ENCODE measurements at regions not wholly inside any gene's neighbourhood (a gene's known extent, or its start where the extent isn't known, plus 50 kb on each side); places are given as distances from the start of the nearest gene placed in this dataset.

DNA sequence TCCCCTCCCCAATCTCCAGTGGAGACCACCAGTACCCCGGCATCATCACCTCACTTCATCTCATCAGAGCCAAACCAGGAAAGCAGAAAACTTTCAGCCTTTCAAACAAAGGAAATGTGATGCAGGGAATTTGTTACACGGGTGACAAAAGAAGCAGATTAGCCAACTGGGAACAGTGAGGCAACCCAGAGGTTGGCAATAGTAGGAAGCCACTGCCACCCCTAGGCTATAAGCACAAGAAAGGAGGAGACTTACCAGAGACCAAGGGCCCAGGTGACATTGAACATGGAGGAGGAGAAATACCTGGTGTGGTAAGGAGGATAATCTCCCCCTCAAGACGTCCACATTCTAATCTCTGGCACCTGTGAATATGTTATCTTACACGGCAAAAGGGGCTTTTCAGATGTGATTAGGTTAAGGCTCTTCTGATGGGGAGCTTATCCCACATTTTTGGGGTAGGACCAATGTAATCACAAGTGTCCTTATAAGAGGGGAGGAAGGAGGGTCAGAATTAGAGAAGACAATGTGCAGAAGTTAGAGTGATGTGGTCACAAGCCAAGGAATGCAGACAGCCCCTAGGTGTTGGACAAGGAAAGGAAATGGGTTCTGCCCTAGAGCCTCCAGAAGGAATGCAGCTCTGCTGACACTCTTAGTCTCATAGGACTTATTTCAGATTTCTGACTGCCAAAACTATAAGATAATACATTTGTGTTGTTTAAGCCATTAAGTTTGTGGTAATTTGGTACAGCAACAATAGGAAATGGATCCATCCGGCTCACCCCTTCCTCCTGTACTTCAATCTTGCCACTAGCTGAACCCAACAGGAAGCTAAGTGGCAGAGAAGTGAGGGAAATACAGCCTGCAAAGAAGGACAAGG, 83.6 kb upstream of the VAV3 start:
- TF ChIP-seq, protein P1, sequence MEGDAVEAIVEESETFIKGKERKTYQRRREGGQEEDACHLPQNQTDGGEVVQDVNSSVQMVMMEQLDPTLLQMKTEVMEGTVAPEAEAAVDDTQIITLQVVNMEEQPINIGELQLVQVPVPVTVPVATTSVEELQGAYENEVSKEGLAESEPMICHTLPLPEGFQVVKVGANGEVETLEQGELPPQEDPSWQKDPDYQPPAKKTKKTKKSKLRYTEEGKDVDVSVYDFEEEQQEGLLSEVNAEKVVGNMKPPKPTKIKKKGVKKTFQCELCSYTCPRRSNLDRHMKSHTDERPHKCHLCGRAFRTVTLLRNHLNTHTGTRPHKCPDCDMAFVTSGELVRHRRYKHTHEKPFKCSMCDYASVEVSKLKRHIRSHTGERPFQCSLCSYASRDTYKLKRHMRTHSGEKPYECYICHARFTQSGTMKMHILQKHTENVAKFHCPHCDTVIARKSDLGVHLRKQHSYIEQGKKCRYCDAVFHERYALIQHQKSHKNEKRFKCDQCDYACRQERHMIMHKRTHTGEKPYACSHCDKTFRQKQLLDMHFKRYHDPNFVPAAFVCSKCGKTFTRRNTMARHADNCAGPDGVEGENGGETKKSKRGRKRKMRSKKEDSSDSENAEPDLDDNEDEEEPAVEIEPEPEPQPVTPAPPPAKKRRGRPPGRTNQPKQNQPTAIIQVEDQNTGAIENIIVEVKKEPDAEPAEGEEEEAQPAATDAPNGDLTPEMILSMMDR (conservative IDR thresholded peaks at IDR 0.05; ENCODE audit: low read depth, low read length), result no peak
- TF ChIP-seq POLR2A (IDR thresholded peaks at IDR 0.05; ENCODE audit: low read depth, low read length), result no peak
- no peak for TF ChIP-seq RAD21 (IDR thresholded peaks at IDR 0.05; ENCODE audit: low read length)
- TF ChIP-seq MXI1 (IDR thresholded peaks at IDR 0.05; ENCODE audit: borderline replicate concordance, low read depth, low read length), result no peak
- no peak for TF ChIP-seq SMC3 (IDR thresholded peaks at IDR 0.05; ENCODE audit: low read depth, low read length)
- TF ChIP-seq RCOR1 (IDR thresholded peaks at IDR 0.05; ENCODE audit: insufficient replicate concordance, low read length), result no peak
- TF ChIP-seq RFX5 (IDR thresholded peaks at IDR 0.05; ENCODE audit: low read depth, low read length), result no peak
- TF ChIP-seq, protein P2, sequence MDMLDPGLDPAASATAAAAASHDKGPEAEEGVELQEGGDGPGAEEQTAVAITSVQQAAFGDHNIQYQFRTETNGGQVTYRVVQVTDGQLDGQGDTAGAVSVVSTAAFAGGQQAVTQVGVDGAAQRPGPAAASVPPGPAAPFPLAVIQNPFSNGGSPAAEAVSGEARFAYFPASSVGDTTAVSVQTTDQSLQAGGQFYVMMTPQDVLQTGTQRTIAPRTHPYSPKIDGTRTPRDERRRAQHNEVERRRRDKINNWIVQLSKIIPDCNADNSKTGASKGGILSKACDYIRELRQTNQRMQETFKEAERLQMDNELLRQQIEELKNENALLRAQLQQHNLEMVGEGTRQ (IDR thresholded peaks at IDR 0.05; ENCODE audit: low read depth, low read length), result no peak
- no peak for TF ChIP-seq NFE2L2 (IDR thresholded peaks at IDR 0.05; ENCODE audit: low read depth, low read length)
- TF ChIP-seq FOS (IDR thresholded peaks at IDR 0.05; ENCODE audit: low read depth, low read length), result no peak
- TF ChIP-seq CEBPB (IDR thresholded peaks at IDR 0.05; ENCODE audit: low read depth, low read length), result no peak
- no peak for TF ChIP-seq MAFK (IDR thresholded peaks at IDR 0.05; ENCODE audit: low read depth, low read length)
